Psoas muscle (tissue), 7 donors: ENCODE measurements at regions not wholly inside any gene's neighbourhood (a gene's known extent, or its start where the extent isn't known, plus 50 kb on each side); places are given as distances from the start of the nearest gene placed in this dataset.

ENCODE experiments used
- ATAC-seq, 4 donors: fragments of 200-7000 bp; cut with Tn5 transposase; one replicate each; pipeline ENCODE4 v1.9.1; 2020; ENCODE audit warnings: moderate library complexity in 3 of 4, mild to moderate bottlenecking in 2 of 4
- DNase-seq, 2 donors: peaks; one replicate each; pipeline ENCODE4 v3.0.0-alpha.2; 2020
- H3K27ac ChIP-seq: fragments of 200-600 bp; one replicate; pipeline ENCODE4 v1.8.0; 2022
- H3K27me3 ChIP-seq, 3 donors: fragments of 200-600 bp in 1 of 3; one replicate each; pipeline versions ENCODE4 v1.6.1 to v1.8.0; 2013 to 2022; ENCODE audit warnings: low read length in 2 of 3, mild to moderate bottlenecking in 2 of 3, moderate library complexity in 1 of 3; ENCODE audit not compliant: insufficient read depth in 3 of 3
- H3K36me3 ChIP-seq, 2 donors: fragments of 200-600 bp in 1 of 2; one replicate each; pipeline versions ENCODE4 v1.6.1 to v1.8.0; 2013 to 2022; ENCODE audit warnings: low read depth in 1 of 2, mild to moderate bottlenecking in 1 of 2, moderate library complexity in 1 of 2; ENCODE audit not compliant: insufficient read depth in 1 of 2
- H3K4me1 ChIP-seq: fragments of 200-600 bp; one replicate; pipeline ENCODE4 v1.8.0; 2022
- H3K4me3 ChIP-seq: fragments of 200-600 bp; one replicate; pipeline ENCODE4 v1.8.0; 2022; ENCODE audit warnings: mild to moderate bottlenecking
- H3K9me3 ChIP-seq: fragments of 200-600 bp; one replicate; pipeline ENCODE4 v1.8.0; 2022
- CTCF ChIP-seq: fragments of 200-600 bp; IDR thresholded peaks from one replicate; pipeline ENCODE4 v1.8.0; 2022; ENCODE audit warnings: antibody characterized with exemption
- whole genome bisulfite sequencing, 3 donors: extraction: QIAGEN DNeasy Blood & Tissue Kit; methylation state at CpG; one replicate each; pipeline versions ENCODE4 v1.1.6 to v1.1.7; 2013; 5-methylcytosine and 5-hydroxymethylcytosine counted together
- intact Hi-C, 2 donors: fragments of 100-400 bp; cut with DNase I; formaldehyde crosslinking; loops; one replicate each; pipeline versions ENCODE4 v1.11.0 to v1.14.2; 2022
- donor health status: healthy with polysubstance abuse.
- donor health status: DM: no; HTN: no; CAD: no; lungs with moderate emphysema.
- donor health status: Bipolar disorder and iron deficiency.
- donor health status: healthy.
- donor health status: DM: yes; HTN: yes; CAD: no.
- donor health status: DM: no; HTN: no; CAD: no.
- donor health status: DM: yes; HTN: yes; CAD: no.

- Histone ChIP-seq H3K36me3 (no peaks in the 10 kb centered on the region), H3K9me3 (no peaks in the 10 kb centered on the region), H3K27me3 (no peaks in the 10 kb centered on the region), H3K4me3 (no peak overlapping the region), H3K4me1 (no peaks in the 10 kb centered on the region), H3K27ac (no peak overlapping the region)
- DNase-seq (no peak), ATAC-seq (no peak)
- intact Hi-C loops = no loop called here
- TF ChIP-seq CTCF = no peak
- 46 to 48% (median 47%) methylated on average over 6 of the region's 6 CpGs for WGBS, 3 donors
Measured at GRCh38 chr1:5191470-5191869, 537.1 kb downstream of the AJAP1 start.

GRCh38 chr1:5189384-5189783 is 535.0 kb downstream of the AJAP1 start:
- intact Hi-C loops = no loop called here
- no peaks in the 10 kb centered on the region for H3K27me3 ChIP-seq
- no peak overlapping the region for H3K27ac ChIP-seq
- whole genome bisulfite sequencing, 3 donors = 66 to 77% (median 70%) methylated on average over 4 of the region's 4 CpGs
- no peaks in the 10 kb centered on the region for H3K9me3 ChIP-seq
- TF ChIP-seq CTCF = no peak
- no peak overlapping the region for H3K4me3 ChIP-seq
- no peaks in the 10 kb centered on the region for H3K4me1 ChIP-seq
- ATAC-seq = no peak
- no peak for DNase-seq
- H3K36me3 ChIP-seq = no peaks in the 10 kb centered on the region

GRCh38 chr1:5165762-5166161 is 511.4 kb downstream of the AJAP1 start:
- WGBS, 3 donors = 80 to 82% (median 81%) methylated on average over 8 of the region's 8 CpGs
- no peak for DNase-seq
- intact Hi-C loops = no loop called here

GRCh38 chr1:5164158-5164557 is 509.7 kb downstream of the AJAP1 start:
- DNase-seq (no peak), ATAC-seq (no peak)
- H3K36me3 ChIP-seq = no peaks in the 10 kb centered on the region
- TF ChIP-seq CTCF = no peak
- H3K4me3 ChIP-seq = no peak overlapping the region
- no peaks in the 10 kb centered on the region for H3K27me3 ChIP-seq
- H3K9me3 ChIP-seq = no peaks in the 10 kb centered on the region
- intact Hi-C loops = no loop called here
- H3K4me1 ChIP-seq = no peaks in the 10 kb centered on the region
- no peak overlapping the region for H3K27ac ChIP-seq
- 63 to 70% (median 64%) methylated on average over 5 of the region's 5 CpGs for WGBS, 3 donors

More at GRCh38 chr1:5165762-5166161, 511.4 kb downstream of the AJAP1 start:
- no peak for ATAC-seq
- H3K27me3 ChIP-seq = no peaks in the 10 kb centered on the region
- H3K36me3 ChIP-seq = no peaks in the 10 kb centered on the region
- no peak overlapping the region for H3K4me3 ChIP-seq
- H3K9me3 ChIP-seq = no peaks in the 10 kb centered on the region
- H3K27ac ChIP-seq = no peak overlapping the region
- TF ChIP-seq CTCF = no peak
- no peaks in the 10 kb centered on the region for H3K4me1 ChIP-seq

GRCh38 chr1:5161372-5161771 is 507.0 kb downstream of the AJAP1 start:
- intact Hi-C loops = no loop called here
- WGBS, 3 donors = 50 to 56% (median 55%) methylated on average over 4 of the region's 4 CpGs
- H3K4me3 ChIP-seq = no peak overlapping the region
- DNase-seq = no peak
- TF ChIP-seq CTCF = no peak
- ATAC-seq = no peak
- H3K9me3 ChIP-seq = no peaks in the 10 kb centered on the region
- peaks cover 0 to 2% (median 0%) of the 10 kb centered on the region in 3 donors for H3K27me3 ChIP-seq
- H3K36me3 ChIP-seq = no peaks in the 10 kb centered on the region
- H3K27ac ChIP-seq = no peak overlapping the region
- H3K4me1 ChIP-seq = no peaks in the 10 kb centered on the region
